DMS 273 (cell line): ENCODE measurements at regions not wholly inside any gene's neighbourhood (a gene's known extent, or its start where the extent isn't known, plus 50 kb on each side); places are given as distances from the start of the nearest gene placed in this dataset.
A peak's percentile ranks its signal among the peaks of the same experiment; 100 is the strongest.

ENCODE experiments used
- DNase-seq: peaks from one replicate; lab custom pipeline; 2025; ENCODE audit not compliant: unreplicated experiment; lab: John Stamatoyannopoulos, UW

DNA sequence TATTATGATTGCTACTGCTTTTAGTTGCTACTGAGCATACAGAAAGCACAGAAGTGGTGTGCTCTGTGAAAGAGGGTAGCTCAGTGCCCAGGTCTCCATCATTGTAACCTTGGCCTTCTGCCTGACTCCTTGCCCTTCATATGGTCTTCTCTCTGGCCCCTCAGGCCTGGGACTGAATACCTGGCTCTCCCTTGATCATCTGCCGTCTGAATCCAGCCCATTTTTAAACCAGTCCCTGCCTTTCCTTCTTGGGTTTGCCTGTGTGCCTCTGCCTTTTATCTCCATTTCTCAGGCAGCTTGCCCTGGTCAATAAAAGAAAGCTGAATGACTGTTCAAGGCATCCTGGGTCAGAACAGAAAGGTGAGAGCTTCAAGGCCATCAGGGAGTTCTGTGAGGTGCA, 109.1 kb upstream of the ZNF438 start:
- DNase-seq = no peak

DNA sequence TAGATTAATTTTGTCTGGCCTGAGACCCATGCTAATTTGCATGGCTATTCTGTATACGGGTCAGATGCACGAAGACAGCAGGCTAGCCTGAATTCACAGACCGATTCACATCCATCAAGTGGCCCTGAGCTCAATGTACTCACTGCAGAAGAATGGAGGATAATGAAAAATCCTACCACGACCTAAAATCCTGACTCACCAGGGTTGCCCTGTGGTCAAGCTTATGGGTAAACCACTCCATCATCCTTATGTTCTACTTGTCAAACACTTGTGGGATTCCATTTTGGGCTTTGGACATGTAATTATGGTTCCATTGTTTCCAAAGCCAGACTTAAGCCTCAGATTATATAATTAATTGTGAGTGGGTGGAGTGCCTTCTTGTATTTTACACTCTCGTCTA, 110.4 kb upstream of the ZNF438 start:
- DNase-seq = no peak

DNA sequence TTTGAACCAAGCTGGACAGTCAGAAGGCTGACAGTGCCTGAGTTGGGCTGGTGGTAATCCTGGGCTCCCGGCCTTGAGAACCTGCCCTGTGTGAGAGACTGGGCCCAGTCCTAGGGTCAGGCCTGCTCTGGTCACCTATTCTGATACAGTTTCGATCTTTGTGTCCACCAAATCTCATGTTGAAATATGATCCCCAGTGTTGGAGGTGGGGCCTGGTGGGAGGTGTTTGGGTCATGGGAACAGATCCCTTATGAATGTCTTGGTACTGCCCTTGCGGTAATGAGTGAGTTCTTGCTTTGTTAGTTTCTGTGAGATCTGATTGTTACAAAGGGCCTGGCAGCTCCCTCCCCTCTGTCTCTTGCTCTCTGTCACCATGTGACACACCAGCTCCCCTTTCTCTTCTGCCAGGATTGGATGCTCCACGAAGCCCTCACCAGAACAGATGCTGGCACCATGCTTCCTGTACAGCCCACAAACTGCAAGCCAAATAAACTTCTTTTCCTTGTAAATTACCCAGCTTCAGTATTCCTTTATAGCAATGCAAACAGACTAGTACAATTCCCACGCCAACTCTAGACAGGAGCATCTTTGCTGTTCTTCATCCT, 111.8 kb upstream of the ZNF438 start:
- DNase-seq = peak; percentile 9

DNA sequence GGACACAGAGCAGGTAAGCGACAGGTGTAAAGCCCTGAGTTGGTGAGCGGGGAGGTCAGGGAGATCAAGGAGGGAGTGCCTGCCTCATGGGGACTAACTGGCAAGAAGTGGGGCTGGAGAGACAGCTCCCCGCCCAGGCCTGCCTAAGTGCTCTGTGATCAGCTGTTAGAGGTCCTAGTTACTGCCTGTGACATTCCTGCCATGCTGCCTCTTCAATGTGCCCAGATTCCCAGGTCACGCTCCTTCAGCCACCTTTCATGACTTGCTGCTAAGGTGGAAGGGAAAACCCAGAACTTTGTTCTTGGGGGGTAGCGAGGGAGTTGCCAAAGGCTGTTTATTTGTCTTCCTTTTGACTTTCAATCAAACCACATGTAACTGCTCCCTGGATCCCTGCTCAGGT, 114.3 kb upstream of the ZNF438 start:
- no peak for DNase-seq

DNA sequence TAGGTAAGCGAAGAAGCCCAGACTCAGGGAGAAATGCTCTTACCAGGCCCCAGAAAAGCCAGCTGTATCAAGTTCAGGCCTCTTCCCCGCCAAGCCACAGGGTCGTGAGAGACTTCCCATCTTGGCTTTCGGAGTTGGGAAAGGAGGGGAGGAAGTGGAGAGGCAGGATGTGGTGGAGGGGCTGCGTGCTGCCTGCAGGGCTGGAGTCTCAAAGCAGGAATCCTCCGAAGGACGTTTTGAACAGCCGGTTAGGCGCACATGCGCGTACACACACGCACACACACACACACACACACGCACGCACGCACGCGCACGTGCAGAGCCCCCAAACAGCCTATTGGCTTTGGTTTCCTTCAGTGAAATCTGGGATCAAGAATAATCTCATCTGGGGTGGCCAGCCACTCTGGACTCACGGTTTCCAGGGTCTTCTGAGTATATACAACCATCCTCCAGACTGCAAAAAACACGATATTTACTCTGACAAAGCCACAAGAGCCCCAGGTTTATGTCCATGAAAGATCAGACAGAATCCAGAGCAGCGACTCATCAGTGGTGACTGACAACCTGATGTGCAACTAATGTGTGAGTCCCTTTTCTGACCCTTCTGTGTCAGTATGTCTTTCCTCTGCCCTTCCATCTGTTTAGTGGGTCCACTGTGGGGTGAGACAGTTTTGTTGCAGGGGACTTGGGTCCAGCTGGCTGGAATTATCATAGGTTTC, 115.0 kb upstream of the ZNF438 start:
- no peak for DNase-seq

DNA sequence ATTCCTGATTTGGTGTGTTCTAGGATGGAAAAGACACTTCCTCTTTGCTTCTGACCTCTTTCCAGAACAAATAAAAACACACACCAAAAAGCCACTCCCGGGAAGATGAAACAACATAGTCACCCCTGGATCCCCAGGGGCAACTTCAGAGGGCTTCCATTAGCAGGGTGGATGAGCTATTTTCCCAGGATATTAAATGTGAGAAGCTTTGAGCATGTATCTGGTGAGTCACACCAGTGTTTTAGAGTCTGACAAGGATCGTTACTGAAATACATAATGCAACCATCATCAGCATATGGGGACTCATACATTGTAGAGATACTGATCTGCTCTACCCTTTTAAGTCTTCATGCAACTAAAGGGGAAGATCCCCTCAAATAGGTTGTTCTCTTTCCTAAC, 115.5 kb upstream of the ZNF438 start:
- no peak for DNase-seq

DNA sequence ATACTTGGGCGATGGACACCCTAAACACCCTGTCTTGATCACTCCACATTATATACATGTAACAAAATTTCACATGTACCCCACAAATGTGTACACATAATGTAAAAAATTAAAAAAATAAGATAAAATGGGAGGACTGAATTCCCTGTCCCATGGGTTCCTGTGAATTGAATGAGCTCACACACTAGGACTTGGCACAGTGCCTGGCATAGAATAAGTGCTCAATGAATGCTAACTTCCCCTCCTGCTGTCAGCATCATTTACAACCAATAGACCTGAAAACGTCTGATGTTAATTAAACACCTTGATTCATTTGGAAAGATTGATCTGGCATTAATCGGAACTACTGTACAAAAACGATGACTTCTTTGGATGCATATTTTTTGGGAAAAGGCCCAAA, 117.3 kb upstream of the ZNF438 start:
- DNase-seq = peak; percentile 61

DNA sequence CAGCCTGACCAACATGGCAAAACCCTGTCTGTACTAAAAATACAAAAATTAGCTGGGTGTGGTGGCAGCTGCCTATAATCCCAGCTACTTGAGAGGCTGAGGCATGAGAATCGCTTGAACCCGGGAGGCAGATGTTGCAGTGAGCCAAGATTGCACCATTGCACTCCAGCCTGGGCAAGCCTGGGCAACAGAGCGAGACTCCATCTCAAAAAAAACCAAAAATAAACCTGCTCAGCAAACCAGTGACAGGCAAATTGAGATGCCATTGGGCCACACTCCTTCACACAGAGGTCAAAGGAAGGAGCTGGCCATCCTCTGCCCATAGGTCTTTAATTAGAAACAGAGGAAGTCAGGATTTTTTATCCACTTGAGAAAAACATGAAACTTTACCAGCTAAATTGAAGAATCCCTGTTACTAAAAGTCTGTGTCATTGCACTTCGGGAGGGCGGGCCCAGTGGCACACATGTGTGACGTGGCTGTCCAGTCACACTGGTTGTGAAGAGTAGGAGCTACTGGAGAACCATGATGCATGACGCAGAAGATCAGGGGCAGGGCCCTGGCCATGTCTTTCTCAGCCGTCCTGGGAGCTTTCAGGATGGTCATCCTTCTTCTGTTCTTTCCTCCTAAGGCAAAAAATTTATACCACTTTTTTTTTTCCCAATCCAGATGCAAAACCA, 118.3 kb upstream of the ZNF438 start:
- DNase-seq = no peak

DNA sequence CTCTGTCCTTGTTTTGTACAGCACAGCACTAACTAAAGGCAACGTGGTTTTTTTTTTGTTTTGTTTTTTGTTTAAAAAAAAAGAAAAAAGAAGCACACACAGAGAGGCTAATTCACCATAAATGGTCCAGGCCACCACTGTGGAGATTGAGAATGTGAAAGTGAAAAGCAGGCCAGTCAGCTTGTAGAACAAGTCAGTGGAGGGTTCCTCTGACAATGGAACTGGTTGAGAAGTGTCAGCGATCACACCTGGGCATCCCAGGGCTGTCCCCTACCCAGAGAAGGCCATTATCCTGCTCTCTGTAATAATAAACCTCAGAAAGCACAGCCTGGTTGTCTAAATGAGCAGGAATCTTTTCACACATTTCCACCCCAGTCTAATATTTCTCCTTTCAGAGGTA, 119.6 kb upstream of the ZNF438 start:
- DNase-seq = no peak

DNA sequence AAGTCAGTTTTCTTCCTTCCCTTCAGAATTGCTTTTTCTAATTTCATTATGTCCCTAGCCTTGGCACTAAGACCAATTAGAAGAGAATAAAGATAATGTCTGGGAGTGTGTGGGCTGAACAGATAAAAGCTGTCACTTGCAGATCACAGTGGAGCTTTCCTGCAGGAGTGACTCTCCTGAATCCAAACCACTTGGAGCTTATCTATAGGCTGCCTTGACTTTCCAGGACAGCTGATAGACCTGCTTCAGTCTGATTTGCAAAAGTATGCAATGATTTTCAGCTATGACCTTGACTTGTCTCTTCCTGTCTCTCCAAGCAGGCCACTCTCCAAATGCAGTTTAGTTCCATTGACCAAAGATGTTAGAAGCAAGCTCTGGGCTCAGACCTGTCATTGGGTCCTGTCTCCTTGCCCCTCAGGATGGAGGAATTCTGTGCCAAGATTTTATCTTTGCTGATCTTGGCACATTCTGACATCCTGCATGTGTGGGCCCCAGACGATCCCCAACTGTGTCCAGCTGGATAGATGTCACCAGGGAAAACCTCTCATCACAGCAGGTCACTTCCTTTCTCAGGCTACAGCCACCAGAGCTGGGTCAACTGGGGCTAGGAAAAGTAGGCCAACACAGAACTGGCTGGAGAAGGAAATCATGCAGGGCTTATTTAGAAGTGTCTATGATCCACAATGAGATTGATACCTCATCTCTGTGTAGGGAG, 120.9 kb upstream of the ZNF438 start:
- no peak for DNase-seq

DNA sequence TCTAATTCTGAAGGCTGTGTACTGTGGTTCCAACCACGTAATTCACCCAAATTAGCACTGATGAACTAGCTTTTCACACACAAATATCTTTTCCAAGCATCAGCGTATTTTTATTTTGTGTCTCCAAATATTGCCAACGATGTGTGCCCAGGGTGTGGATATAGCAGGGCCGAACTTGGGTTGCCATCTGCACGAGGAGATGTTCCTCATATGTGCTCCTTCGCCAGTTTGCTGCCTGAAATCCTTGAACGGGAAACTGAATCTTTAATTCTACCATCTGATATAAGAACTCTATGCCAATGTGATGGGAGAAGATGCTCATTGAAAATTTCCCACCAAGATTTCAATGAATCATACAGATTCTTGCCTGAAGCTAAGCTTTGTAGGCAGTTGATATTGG, 121.5 kb upstream of the ZNF438 start:
- no peak for DNase-seq

DNA sequence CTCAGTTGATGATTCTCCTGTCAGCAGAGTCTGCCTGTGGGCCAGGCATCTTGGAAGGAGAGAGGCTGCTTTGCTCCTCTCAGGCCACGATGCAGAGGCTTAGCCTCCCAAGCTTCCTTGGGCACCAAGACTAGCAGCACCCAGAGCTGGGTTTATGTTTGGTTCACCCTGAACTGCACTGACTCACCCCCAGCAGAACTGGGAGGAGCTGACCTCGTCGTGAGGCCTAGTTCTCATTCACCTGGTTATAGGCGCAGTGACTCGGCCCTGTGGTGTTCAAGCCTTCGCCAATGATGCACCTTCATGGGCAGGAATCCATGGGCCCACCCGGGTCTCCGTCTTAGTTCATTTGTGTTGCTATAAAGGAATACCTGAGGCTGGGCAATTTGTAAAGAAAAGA, 122.0 kb upstream of the ZNF438 start:
- DNase-seq = no peak

DNA sequence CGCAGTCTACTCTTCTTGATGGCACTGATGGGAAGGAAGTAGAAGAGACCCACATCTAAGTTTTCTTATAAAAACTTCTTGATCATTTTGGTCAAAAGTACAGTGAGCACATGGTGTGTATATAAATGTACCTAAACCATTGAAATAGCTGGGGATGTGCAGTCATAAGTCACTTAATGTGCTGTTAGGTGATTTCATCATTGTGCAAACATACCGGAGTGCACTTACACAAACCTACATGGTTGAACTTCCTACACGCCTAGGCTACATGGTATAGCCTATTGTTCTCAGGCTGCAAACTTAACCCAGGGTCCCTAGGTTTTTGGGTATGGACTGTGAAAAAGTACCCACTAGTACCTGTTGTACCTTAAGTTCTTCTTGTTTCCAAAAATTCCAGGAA, 123.3 kb upstream of the ZNF438 start:
- DNase-seq = no peak

DNA sequence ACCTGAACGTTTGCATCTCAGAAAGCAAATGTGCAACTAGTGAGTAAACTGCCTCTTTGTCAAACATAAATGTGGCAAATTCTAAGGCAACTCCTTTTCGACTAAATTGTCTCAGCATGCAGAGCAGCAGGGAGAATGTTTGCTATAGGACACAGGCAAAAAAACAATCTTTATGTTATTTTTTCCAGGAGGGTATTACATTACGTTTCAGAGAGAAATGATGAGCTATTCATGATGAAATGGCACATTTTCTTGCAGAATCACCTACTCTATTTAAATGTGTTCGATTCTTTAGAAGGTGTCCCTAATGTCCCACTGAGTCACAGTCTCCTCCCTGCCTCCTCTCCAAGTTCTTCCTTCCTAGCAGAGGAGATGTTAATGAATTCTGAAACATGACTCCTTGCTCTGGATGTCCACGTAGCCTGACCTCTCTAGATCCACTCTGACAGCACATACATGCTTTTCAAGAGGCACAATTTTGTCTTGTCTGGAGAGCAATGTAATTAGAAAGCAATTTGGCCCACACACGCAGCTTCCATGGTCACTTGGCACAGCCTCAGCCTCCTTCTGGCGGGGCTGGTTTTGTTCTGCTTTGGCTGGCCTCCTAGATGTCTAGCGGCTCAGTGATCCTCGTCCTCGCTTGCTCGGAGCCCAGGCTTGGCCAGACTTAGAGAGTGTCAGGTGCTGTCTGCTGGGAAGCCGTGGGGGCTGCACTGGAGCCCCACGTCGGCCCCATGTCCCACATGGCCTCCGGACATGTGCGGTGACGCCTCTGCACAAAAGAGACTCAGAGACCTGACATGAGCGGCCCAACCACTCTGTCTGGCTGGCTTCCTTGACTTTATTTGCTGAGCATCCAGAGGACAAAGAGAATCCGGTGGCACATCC, 125.7 kb upstream of the ZNF438 start:
- DNase-seq = peak; percentile 66

DNA sequence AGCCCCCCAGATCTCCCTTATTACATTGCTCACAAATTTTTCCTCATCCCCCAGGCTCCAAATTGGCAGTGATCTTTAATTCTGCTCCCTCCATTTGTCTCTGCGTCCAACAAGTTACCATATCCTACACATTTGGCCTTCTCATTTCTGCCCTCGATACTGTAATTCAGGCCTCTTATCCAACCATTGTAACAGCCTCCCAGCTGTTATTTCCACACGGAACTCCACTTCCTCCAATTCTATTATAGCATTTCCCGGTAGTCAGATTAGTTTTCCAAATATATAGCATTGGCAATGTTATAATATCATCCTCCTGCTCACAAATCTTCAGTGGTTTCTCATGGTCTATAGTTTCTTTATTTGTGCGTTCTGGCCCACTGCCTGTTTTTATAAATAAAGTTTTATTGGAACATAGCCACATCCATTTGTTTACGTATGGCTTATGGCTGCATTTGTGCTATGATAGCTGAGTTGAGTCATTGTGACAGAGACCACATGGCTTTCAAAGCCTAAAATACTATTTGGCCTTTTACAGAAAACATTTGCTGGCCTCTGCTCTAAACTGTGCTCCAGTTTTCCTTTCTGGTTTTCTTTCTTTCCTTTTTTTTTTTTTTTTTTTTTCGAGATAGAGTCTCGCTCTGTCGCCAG, 126.5 kb upstream of the ZNF438 start:
- peak; percentile 13 for DNase-seq

DNA sequence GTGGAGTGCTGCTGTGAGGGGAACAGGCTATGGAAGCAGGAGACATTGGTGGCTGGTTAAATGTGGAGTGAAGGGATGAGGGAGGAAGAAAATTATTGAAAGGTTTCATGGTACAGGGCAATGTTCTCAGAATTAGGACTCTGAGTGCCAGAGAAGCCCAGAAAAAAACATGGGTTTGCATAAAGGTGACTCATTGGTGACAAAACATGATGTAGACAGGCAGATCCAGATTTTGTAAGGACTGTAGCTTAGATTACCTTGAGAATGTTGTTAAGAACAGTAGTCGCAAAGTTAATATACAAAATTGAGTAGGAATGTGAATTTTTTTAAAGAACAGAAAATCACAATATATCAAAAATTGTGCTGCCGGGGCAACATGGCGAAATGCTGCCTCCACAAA, 134.9 kb upstream of the ZNF438 start:
- no peak for DNase-seq

DNA sequence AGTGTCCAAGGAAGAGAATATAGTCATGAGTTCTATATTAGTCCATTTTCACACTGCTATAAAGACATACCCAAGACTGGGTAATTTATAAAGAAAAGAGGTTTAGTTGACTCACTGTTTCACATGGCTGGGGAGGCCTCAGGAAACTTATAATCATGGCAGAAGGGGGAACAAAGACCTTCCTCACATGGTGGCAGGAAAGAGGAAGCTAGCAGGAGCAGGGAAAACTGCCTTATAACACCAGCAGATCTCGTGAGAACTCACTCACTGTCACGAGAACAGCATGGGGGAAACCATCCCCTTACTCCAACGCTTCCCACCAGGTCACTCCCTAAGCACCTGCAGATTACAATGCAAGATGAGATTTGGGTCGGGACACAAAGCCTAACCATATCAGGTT, 139.0 kb upstream of the ZNF438 start:
- no peak for DNase-seq

DNA sequence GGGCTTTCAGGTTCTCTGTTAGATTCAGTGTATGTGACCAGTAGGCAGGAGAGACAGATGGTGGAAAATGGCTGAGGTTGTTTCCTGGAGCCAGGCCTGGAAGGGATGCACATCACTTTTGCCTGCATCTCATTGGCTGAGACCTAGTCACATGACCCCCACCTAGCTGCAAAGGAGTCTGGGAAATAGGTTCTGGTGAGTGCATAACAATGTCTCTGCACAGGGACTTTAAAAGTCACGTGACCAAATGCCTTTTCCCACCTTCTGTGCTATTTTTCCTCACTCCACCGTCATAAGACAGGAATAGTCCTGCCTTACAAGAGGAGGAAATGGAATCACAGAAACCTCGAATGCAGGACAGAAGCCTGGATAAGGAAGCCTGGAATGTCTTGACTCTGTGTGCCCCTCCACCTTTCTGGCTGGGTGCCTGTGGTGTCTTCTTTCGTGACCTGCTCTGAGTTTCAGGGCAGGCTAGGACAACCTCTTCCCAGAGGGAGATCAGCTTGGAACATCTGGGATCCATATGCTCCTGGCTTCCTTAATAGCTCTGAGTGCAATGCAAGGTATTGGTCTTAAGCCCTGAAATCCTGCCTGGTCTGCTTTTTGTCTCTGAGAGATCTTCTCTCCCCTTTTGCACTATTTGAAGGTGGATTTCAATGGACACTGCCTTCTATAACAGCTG, 139.9 kb upstream of the ZNF438 start:
- DNase-seq = peak; percentile 86

DNA sequence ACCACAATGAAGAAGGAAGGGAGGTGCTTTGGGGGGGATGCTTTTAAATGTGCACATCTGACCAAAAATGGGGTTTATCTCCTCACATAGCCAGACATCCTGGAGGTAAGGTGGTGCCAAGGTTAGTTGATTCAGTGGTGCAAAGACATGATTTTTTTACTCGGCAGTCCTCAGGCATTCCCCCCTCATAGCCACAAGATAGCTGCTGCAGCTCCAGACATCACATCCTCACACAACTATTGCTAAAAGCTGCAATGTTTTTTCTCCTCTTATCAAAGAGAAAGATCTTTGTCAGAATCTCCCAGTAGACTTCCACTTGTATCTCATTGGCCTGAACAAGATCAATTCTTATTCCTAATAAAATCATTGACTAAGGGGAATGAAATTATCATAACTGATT, 141.3 kb upstream of the ZNF438 start:
- no peak for DNase-seq

DNA sequence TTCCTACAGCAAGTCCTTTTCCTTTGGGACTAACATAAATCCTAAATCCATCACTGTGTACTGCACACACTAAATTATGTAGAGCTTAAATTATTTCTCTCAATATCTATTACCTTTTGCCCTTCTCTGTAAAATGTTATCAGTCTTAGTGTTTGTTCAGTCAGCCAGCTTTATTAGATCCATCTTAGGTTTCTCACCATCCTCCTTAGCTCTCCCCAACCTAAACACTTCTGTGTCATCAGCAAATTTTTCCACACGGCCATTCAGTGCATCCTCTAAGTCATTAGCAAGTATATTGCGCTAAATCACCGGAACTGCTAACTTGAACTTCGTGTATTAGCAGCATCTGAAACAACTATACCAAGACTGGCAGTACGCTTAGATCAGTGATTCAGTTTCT, 142.1 kb upstream of the ZNF438 start:
- DNase-seq = no peak
